Loucy (cell line): ENCODE measurements at regions not wholly inside any gene's neighbourhood (a gene's known extent, or its start where the extent isn't known, plus 50 kb on each side); places are given as distances from the start of the nearest gene placed in this dataset.

Experiments
- H2AFZ ChIP-seq: fragments of 200-600 bp; sonication (generic); 2 replicates; pipeline ENCODE4 v1.6.0; 2016; ENCODE audit warnings: antibody characterized with exemption, mild to moderate bottlenecking, low read length, moderate library complexity
- H3F3A ChIP-seq: fragments of 200-600 bp; 2 replicates; pipeline ENCODE4 v1.6.0; 2016; ENCODE audit warnings: antibody characterized with exemption, low read depth, mild to moderate bottlenecking
- H3K27me3 ChIP-seq: fragments of 200-600 bp; sonication (generic); 2 replicates; pipeline ENCODE4 v1.6.1; 2014; ENCODE audit warnings: low read length, mild to moderate bottlenecking; ENCODE audit not compliant: insufficient read depth, poor library complexity, severe bottlenecking
- H3K36me3 ChIP-seq: fragments of 200-600 bp; sonication (generic); 2 replicates; pipeline ENCODE4 v1.6.1; 2016; ENCODE audit warnings: low read length; ENCODE audit not compliant: insufficient read depth
- H3K4me1 ChIP-seq: fragments of 200-600 bp; sonication (generic); 2 replicates; pipeline ENCODE4 v1.5.1; 2014; ENCODE audit warnings: low read length, mild to moderate bottlenecking; ENCODE audit not compliant: insufficient read depth, poor library complexity, severe bottlenecking
- H3K4me2 ChIP-seq: fragments of 200-600 bp; sonication (generic); 2 replicates; pipeline ENCODE4 v1.6.0; 2014; ENCODE audit warnings: antibody characterized with exemption, low read length, low read depth, mild to moderate bottlenecking; ENCODE audit not compliant: poor library complexity, severe bottlenecking
- H3K4me3 ChIP-seq: fragments of 200-600 bp; sonication (generic); 2 replicates; pipeline ENCODE4 v1.5.1; 2014; ENCODE audit warnings: low read length, mild to moderate bottlenecking, mixed read lengths; ENCODE audit not compliant: poor library complexity, severe bottlenecking
- H3K79me2 ChIP-seq: fragments of 200-600 bp; sonication (generic); 2 replicates; pipeline ENCODE4 v1.6.1; 2014; ENCODE audit warnings: low read length; ENCODE audit not compliant: insufficient read depth
- H3K9ac ChIP-seq: fragments of 200-600 bp; sonication (generic); 2 replicates; pipeline ENCODE4 v1.6.0; 2014; ENCODE audit warnings: mild to moderate bottlenecking, low read depth, low read length, moderate library complexity; ENCODE audit not compliant: poor library complexity, severe bottlenecking
- H3K9me2 ChIP-seq: fragments of 200-600 bp; sonication (generic); replicated peaks from 2 replicates; pipeline ENCODE4 v1.6.1; 2016; ENCODE audit warnings: low read depth, low read length, mixed read lengths
- H3K9me3 ChIP-seq: fragments of 200-600 bp; sonication (generic); 2 replicates; pipeline ENCODE4 v1.6.1; 2014; ENCODE audit warnings: mild to moderate bottlenecking, antibody characterized with exemption, low read length, low read depth; ENCODE audit not compliant: insufficient read depth
- H4K20me1 ChIP-seq: fragments of 200-600 bp; sonication (generic); 2 replicates; pipeline ENCODE4 v1.6.0; 2014; ENCODE audit warnings: antibody characterized with exemption, low read length, mild to moderate bottlenecking; ENCODE audit not compliant: insufficient read depth, poor library complexity, severe bottlenecking
- EZH2phosphoT487 ChIP-seq: fragments of 200-600 bp; IDR thresholded peaks from 2 replicates; pipeline ENCODE4 v1.6.1; 2018; ENCODE audit warnings: antibody characterized with exemption, mild to moderate bottlenecking, moderate library complexity, borderline replicate concordance
- TF ChIP-seq, protein P1 (sequence below): fragments of 200-600 bp; sonication (generic); conservative IDR thresholded peaks from 2 replicates; pipeline ENCODE4 v1.5.1; 2014; ENCODE audit warnings: mild to moderate bottlenecking, antibody characterized with exemption, low read length

DNA sequence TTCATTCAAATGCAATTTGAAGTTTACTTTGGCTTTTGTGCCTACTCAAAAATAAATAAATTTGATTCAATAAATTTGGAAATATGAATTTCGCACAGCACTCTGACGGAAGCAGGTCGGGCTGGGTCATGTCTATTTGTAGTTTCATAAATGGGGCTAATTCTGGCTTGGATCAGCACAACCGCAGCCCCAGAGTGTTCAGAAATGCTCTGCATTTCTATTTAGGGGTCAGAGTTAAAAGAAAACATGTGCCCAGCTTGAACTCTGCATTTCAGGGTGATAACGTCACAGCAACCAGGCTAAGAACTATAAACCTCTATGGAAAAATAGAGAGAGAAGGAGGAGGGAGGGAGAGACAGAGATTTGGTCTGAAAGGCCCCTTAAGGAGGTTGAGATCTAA, 480.9 kb upstream of the NOX3 start:
- Histone ChIP-seq H3K4me1 (no peaks in the 10 kb centered on the region), H3K79me2 (no peaks in the 10 kb centered on the region), H3K9ac (no peak overlapping the region), H3K4me2 (no peak overlapping the region), H3K36me3 (no peaks in the 10 kb centered on the region), H4K20me1 (no peaks in the 10 kb centered on the region), H3F3A (no peaks in the 10 kb centered on the region), H3K9me2 (no peaks in the 10 kb centered on the region), H3K4me3 (no peak overlapping the region), H2AFZ (no peak overlapping the region), H3K27me3 (no peaks in the 10 kb centered on the region), H3K9me3 (no peaks in the 10 kb centered on the region)
- TF ChIP-seq EZH2phosphoT487: no peak
- TF ChIP-seq, protein P1, sequence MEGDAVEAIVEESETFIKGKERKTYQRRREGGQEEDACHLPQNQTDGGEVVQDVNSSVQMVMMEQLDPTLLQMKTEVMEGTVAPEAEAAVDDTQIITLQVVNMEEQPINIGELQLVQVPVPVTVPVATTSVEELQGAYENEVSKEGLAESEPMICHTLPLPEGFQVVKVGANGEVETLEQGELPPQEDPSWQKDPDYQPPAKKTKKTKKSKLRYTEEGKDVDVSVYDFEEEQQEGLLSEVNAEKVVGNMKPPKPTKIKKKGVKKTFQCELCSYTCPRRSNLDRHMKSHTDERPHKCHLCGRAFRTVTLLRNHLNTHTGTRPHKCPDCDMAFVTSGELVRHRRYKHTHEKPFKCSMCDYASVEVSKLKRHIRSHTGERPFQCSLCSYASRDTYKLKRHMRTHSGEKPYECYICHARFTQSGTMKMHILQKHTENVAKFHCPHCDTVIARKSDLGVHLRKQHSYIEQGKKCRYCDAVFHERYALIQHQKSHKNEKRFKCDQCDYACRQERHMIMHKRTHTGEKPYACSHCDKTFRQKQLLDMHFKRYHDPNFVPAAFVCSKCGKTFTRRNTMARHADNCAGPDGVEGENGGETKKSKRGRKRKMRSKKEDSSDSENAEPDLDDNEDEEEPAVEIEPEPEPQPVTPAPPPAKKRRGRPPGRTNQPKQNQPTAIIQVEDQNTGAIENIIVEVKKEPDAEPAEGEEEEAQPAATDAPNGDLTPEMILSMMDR: no peak

GRCh38 chr6:155936127-155936526, 480.5 kb upstream of the NOX3 start:
- Histone ChIP-seq H3K9me2 (no peaks in the 10 kb centered on the region), H3K4me3 (no peak overlapping the region), H3K9me3 (no peaks in the 10 kb centered on the region), H3K9ac (no peak overlapping the region), H2AFZ (no peak overlapping the region), H3K36me3 (no peaks in the 10 kb centered on the region), H3K27me3 (no peaks in the 10 kb centered on the region), H3K4me2 (no peak overlapping the region), H3F3A (no peaks in the 10 kb centered on the region), H3K79me2 (no peaks in the 10 kb centered on the region), H3K4me1 (no peaks in the 10 kb centered on the region), H4K20me1 (no peaks in the 10 kb centered on the region)
- TF ChIP-seq EZH2phosphoT487: no peak
- TF ChIP-seq, protein P1: no peak

DNA sequence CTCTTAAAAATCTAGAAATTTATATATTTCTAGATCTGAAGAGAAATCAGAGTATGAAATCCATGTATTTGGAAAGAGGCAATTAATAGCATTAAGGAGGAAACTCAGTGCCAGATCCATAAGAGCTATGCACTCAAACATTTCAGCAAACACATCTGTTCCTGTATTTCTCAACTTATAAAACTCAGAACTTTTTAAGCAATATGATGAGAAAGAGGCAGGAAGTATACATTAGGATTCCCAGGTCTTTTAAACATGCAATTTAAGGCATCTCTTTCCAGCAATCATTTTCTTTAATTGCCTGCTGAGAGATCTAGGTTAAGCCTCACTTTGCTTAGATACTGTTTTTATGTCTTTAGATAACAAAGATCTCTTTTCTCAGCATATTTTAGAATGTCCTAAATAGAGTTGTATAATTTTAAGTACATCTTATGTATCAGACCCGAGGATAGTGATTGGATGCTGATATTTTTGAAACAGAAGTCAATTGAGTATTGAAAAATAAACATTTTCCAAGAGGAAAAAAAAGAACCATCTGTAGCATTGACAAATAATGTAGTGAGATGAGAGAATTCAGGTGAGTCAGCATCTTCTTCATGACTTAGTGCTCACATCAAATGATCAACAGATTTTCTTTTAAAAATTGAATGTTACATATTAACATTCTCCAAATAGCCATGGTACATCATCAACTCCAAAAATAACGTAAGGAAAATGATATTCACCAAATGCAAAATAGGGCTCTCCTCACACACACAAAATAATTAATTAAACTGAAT, 461.4 kb upstream of the NOX3 start:
- H3K4me1 ChIP-seq: peaks cover 15% of the 10 kb centered on the region
- H3K9ac ChIP-seq: no peak overlapping the region
- no peaks in the 10 kb centered on the region for H3K36me3 ChIP-seq
- no peaks in the 10 kb centered on the region for H3K9me3 ChIP-seq
- no peak for TF ChIP-seq EZH2phosphoT487
- TF ChIP-seq, protein P1: no peak
- no peaks in the 10 kb centered on the region for H3K79me2 ChIP-seq
- no peak overlapping the region for H3K4me2 ChIP-seq
- H3K27me3 ChIP-seq: no peaks in the 10 kb centered on the region
- H3K9me2 ChIP-seq: no peaks in the 10 kb centered on the region
- no peaks in the 10 kb centered on the region for H3F3A ChIP-seq
- H3K4me3 ChIP-seq: no peak overlapping the region
- no peaks in the 10 kb centered on the region for H4K20me1 ChIP-seq
- H2AFZ ChIP-seq: no peak overlapping the region
